Right atrium auricular region (tissue), 2 donors: ENCODE measurements at regions not wholly inside any gene's neighbourhood (a gene's known extent, or its start where the extent isn't known, plus 50 kb on each side); places are given as distances from the start of the nearest gene placed in this dataset.

ENCODE experiments used
- DNase-seq: peaks from one replicate; pipeline ENCODE4 v3.0.0-alpha.2; 2019; ENCODE audit warnings: low spot score
- H3K27ac ChIP-seq, 2 donors: fragments of 200-600 bp; sonication (generic); 1 replicate in 1 of 2; 2 replicates in 1 of 2; pipeline ENCODE4 v1.5.1; 2016 to 2019
- H3K27me3 ChIP-seq, 2 donors: fragments of 200-600 bp; sonication (generic); one replicate each; pipeline versions ENCODE4 v1.5.1 to v1.6.0; 2017 to 2019
- H3K36me3 ChIP-seq: fragments of 200-600 bp; sonication (generic); one replicate; pipeline ENCODE4 v1.5.1; 2016
- H3K4me1 ChIP-seq, 2 donors: fragments of 200-600 bp; sonication (generic); one replicate each; pipeline versions ENCODE4 v1.5.1 to v1.6.0; 2017 to 2019
- H3K4me3 ChIP-seq, 2 donors: fragments of 200-600 bp; sonication (generic); 1 replicate in 1 of 2; 2 replicates in 1 of 2; pipeline ENCODE4 v1.5.1; 2017 to 2019; ENCODE audit warnings: mild to moderate bottlenecking in 1 of 2, moderate library complexity in 1 of 2
- H3K9me3 ChIP-seq, 2 donors: fragments of 200-600 bp; sonication (generic); one replicate each; pipeline ENCODE4 v1.5.1; 2019
- TF ChIP-seq, protein P1 (sequence below), 2 donors: fragments of 200-600 bp; sonication (generic); IDR thresholded peaks; one replicate each; pipeline ENCODE4 v1.5.1; 2019; ENCODE audit warnings: antibody characterized with exemption in 2 of 2

DNA sequence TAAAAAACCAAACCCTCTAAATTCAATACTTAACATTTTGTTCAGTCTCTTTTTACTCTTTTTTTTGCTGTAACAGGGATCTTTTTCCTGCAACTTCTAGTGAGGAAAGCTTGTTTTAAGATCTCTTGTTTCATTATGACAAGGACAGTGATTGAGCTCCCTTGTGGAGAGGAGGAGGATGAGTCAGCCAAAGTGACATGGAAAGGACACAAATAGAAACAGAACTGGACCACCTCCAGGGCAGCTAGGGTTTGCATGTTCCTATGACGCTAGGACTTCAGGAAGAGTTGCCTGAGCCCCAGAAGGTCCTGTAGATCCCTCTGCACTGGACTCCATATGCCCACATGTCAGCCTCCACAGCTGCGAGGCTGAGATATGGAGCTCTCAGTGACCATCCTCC is 212.6 kb upstream of the FAM78B start:
- Histone ChIP-seq H3K9me3 (no peaks in the 10 kb centered on the region), H3K27ac (peak overlapping the region; percentile 73 to 90), H3K4me1 (peaks cover 0 to 5% of the 10 kb centered on the region in 2 donors), H3K27me3 (no peaks in the 10 kb centered on the region), H3K36me3 (no peaks in the 10 kb centered on the region), H3K4me3 (no peak overlapping the region)
- DNase-seq: peak; percentile 61
- TF ChIP-seq, protein P1, sequence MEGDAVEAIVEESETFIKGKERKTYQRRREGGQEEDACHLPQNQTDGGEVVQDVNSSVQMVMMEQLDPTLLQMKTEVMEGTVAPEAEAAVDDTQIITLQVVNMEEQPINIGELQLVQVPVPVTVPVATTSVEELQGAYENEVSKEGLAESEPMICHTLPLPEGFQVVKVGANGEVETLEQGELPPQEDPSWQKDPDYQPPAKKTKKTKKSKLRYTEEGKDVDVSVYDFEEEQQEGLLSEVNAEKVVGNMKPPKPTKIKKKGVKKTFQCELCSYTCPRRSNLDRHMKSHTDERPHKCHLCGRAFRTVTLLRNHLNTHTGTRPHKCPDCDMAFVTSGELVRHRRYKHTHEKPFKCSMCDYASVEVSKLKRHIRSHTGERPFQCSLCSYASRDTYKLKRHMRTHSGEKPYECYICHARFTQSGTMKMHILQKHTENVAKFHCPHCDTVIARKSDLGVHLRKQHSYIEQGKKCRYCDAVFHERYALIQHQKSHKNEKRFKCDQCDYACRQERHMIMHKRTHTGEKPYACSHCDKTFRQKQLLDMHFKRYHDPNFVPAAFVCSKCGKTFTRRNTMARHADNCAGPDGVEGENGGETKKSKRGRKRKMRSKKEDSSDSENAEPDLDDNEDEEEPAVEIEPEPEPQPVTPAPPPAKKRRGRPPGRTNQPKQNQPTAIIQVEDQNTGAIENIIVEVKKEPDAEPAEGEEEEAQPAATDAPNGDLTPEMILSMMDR (IDR thresholded peaks at IDR 0.05): no peak

DNA sequence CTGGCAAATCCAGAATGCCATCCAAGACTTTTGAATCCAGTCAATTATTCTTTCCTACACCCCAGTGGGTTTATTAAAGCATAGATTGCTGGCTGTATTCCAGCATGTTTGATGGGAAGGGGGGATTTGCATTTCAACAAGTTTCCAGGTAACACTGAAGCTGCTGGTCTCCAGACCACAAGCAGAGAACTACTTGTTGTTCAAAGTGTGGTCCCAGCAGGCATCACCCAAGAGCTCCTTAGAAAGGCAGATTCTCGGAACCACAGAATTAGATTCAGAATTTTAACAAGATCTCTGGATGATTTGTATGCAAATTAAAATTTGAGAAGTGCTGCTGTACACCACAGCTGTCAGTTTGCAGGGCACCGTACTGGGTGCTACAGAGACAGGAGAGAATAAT is 216.3 kb upstream of the FAM78B start:
- Histone ChIP-seq H3K27me3 (no peaks in the 10 kb centered on the region), H3K9me3 (no peaks in the 10 kb centered on the region), H3K4me3 (no peak overlapping the region), H3K36me3 (no peaks in the 10 kb centered on the region), H3K4me1 (peaks cover 0 to 13% of the 10 kb centered on the region in 2 donors), H3K27ac (no peak overlapping the region)
- TF ChIP-seq, protein P1 (IDR thresholded peaks at IDR 0.05): no peak
- no peak for DNase-seq

DNA sequence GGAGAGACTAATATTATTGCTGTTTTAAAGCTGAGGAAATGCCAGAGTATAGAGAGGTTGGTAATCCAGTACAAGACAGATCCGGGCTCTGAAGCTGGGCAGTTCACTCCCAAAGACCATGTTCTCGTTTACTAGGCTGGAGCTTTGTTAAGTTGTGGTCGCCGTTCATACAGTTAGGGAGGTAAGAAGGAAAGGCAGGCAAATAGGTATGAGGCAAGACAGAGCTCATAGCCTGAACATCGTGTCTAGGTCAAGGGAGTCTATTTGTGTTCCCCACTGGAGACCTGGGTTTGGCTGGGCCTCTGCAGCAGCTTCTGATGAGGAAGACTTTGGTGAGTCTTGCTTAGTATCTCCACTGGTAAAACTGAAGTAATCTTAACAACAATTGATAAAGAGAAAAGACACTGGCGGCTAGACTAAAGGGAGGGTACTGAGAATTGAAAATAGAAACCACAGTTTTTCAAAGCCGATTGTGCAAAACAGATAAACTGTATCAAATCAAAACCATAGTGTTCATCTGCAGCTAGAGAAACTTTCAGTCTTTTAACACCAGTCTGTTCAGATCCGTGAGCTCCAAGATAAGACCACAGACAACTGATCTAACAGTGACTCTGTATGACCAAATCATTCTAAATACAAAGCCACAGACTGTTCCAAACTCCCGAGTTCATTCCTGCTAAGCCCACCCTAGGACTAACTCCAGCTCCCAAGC is 217.0 kb upstream of the FAM78B start:
- no peak overlapping the region for H3K4me3 ChIP-seq
- H3K9me3 ChIP-seq: no peaks in the 10 kb centered on the region
- H3K36me3 ChIP-seq: no peaks in the 10 kb centered on the region
- no peak for DNase-seq
- peaks cover 0 to 13% of the 10 kb centered on the region in 2 donors for H3K4me1 ChIP-seq
- no peaks in the 10 kb centered on the region for H3K27me3 ChIP-seq
- TF ChIP-seq, protein P1 (IDR thresholded peaks at IDR 0.05): no peak
- H3K27ac ChIP-seq: no peak overlapping the region

DNA sequence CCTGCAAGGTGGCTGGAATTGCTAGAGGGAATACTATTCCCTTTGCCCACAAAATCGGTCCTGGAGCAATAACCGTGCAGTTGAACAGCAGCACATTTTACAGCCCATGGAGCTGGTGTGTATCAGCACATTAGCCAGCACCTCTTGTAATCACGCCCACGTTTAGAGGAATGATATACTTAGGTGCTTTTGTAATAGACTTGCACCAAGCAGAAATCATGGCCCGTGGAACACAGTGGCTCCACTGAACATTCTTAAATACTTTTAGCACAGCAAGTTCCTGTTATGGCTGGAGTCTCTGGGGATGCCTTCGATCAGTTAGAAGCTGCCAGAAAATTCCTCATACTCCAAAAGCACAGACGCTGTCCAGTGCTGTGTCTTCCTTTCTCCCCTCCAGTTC is 218.1 kb upstream of the FAM78B start:
- Histone ChIP-seq H3K4me3 (no peak overlapping the region), H3K27me3 (no peaks in the 10 kb centered on the region), H3K9me3 (no peaks in the 10 kb centered on the region), H3K27ac (peak overlapping the region in 1 of 2 donors; percentile 62), H3K36me3 (no peaks in the 10 kb centered on the region), H3K4me1 (peaks cover 0 to 13% of the 10 kb centered on the region in 2 donors)
- DNase-seq: no peak
- TF ChIP-seq, protein P1 (IDR thresholded peaks at IDR 0.05): no peak

GRCh38 chr1:166390366-166391033 is 223.7 kb upstream of the FAM78B start:
- Histone ChIP-seq H3K9me3 (no peaks in the 10 kb centered on the region), H3K27ac (no peak overlapping the region), H3K4me3 (no peak overlapping the region), H3K36me3 (no peaks in the 10 kb centered on the region), H3K4me1 (peaks cover 0 to 4% of the 10 kb centered on the region in 2 donors), H3K27me3 (no peaks in the 10 kb centered on the region)
- DNase-seq: no peak
- TF ChIP-seq, protein P1 (IDR thresholded peaks at IDR 0.05): no peak
